Fibroblast of peridontal ligament (primary cell): ENCODE measurements at regions not wholly inside any gene's neighbourhood (a gene's known extent, or its start where the extent isn't known, plus 50 kb on each side); places are given as distances from the start of the nearest gene placed in this dataset.

Experiments used
- DNase-seq: peaks from one replicate; pipeline ENCODE4 v3.0.0-alpha.2; 2010; ENCODE audit errors: extremely low read depth

DNA sequence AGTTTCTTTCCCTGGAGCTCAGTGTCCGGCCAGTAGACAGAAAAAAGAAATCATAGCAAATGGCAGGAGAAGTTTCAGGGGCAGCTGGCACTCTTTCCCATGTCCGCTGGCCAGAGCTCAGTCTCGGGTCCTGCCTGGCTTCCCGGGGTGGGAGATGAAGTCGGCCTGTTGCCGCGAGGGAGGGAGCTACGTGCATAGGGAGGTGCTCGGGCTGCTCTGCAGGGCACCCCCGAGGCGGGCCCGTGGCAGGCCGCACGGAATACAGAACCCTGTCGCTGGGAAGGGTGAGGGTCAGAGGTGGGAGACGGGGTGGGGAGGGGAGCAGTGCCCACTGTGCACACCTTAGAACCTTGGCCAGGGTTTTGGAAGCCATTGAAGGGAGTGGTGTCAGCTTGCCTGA is 78.3 kb upstream of the FOXF1 start:
- no peak for DNase-seq

- peak; percentile 49 for DNase-seq
Observed at GRCh38 chr16:86432691-86433090, 77.6 kb upstream of the FOXF1 start.

- DNase-seq: peak; percentile 22
Observed at GRCh38 chr16:86436466-86437185, 73.7 kb upstream of the FOXF1 start.

- no peak for DNase-seq
Observed at GRCh38 chr16:86437348-86437747, 73.0 kb upstream of the FOXF1 start.

DNA sequence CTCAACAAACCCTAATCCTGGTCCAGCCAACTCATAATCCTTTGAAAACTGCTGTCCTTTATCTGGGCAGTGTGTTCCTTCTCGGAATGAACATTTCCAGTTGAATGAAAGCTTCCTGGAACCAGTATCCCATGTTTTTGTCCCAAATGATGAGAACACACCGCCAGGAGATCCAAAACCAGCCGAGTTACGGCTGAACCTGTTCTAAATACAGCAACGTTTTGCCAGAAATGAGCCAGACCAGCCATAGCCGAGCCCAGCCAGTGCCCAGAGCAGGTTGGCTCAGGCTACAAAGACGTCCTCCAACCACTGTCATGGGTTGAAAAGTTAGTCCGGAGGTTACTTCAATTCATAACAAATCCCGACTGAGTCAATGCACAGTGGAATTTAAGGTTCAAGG is 67.6 kb upstream of the FOXF1 start:
- peak; percentile 30 for DNase-seq

DNA sequence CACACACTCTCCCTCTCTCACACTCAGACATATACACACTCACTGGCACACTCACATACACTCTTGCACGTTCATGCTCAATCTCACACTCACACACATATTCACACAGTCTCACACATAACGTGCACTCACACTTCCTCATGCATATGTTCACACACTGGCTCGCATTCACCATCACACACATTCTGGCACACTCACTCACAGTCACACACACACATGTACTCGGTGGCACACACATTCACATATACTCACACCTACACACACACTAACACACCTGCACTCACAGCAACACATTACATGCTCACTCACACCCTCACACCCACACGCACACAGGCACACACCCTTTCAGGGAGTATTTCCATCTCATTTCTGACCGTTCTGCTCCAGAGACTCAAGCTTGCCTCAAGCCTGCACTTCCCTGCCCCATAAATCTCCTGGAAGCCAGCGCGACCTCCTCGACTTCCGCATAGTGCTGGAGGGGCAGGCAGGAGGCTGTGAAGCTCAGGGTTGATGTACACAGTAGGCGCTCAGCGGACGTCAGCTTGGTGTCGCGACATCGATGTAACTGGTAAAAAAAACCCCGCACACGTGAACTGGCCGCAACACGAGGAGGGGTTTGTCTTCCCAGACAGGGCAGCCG is 66.7 kb upstream of the FOXF1 start:
- no peak for DNase-seq

DNA sequence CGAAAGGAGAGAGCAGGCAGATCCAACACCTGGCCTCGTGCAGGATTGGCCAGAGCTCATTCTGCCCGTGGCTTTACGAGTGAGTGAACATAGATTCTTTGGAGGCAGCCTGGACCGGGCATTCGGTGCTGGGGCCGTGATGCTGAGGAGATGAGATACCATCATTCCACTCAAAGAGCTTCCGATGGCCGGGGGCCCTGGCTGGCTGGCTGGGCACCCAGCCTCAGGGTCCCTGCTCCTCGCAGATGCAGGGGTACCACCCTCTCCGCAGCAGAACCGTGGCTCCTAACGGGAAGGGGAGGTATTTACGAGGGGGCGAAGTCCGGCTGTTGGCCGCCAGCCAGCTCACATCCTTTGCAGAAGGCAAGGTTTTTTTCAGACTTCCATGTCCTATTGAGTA is 66.1 kb upstream of the FOXF1 start:
- no peak for DNase-seq

DNA sequence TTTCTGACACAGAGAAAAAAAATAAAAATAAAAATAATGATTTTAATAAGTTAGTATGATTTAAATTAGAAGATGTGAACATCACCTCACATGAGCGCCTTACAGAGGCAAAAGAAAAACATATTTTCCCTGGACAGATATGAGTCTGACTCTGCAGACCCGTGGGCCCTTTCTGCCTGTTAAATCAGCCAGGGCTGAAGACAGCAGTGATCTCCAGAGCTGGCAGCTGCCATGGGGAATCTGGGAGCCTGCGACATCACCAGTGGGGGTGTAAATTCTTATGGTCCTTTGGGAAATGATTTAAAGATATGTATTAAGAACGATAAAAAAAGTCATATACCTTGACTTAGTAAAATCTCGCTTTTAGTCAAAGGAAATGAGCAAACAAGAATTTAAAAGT is 65.7 kb upstream of the FOXF1 start:
- DNase-seq: no peak

- DNase-seq: no peak
Observed at GRCh38 chr16:86446279-86446678, 64.0 kb upstream of the FOXF1 start.

DNA sequence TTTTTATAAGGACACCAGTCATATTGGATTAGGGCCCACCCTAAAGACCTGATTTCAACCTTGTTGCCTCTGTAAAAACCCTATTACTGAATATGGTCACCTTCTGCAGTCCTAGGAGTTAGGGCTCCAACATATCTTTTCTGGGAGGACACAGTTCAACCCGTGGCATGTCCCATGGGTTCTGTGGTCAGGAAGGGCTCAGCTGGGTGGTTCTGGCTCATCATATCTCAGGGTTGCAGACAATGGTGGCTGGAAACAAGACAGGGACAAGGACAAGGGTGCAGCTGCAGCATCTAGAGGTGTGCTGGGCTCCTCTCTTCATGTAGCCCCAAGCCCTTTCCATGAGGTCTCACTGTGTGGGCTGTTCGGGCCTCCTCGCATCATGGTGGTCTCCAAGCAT is 63.1 kb upstream of the FOXF1 start:
- no peak for DNase-seq

- no peak for DNase-seq
Observed at GRCh38 chr16:86448306-86448890, 61.9 kb upstream of the FOXF1 start.

- DNase-seq: no peak
Observed at GRCh38 chr16:86449446-86450095, 60.8 kb upstream of the FOXF1 start.

- DNase-seq: no peak
Observed at GRCh38 chr16:86450691-86451090, 59.6 kb upstream of the FOXF1 start.

DNA sequence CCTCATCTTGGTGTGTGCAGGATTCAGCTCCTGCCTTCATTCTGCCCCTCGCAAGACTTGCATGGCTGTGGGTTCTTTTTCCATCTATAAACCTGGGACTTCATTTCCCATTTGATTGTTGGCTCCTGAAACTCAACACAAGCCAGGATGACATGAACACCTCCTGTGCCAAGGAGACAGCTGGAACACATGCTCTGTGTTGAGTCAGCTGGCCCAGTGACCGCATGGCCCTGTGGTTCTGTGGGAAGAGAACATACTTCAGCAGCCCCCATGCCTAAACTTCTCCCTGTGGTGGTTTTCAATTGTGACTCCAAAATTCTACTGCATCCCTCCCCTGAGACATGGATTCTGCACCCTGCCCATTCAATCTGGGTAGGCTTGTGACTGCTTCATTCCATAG is 57.9 kb upstream of the FOXF1 start:
- DNase-seq: peak; percentile 35

DNA sequence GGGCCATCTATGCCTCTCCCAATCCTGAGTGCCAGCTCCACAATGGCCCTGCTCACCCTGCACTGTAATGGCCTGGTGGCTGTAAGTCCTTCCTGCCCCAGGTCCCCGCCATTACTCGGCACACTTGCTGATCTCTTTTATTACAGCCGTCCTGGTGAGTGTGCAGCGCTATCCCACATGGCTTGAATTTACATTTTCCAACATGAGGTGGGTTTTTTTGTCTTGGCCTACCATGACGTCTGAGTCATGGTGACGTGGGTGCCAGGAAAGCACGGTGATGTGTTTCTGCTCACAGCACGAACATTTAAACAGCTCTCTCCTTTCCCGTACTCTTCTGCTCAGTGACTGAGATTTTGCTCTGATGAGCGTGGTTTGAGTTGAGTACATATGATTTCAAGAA is 55.2 kb upstream of the FOXF1 start:
- peak; percentile 92 for DNase-seq

GRCh38 chr16:86455640-86456039 is 54.7 kb upstream of the FOXF1 start:
- no peak for DNase-seq

GRCh38 chr16:86457501-86458148 is 52.7 kb upstream of the FOXF1 start:
- DNase-seq: peak; percentile 91

DNA sequence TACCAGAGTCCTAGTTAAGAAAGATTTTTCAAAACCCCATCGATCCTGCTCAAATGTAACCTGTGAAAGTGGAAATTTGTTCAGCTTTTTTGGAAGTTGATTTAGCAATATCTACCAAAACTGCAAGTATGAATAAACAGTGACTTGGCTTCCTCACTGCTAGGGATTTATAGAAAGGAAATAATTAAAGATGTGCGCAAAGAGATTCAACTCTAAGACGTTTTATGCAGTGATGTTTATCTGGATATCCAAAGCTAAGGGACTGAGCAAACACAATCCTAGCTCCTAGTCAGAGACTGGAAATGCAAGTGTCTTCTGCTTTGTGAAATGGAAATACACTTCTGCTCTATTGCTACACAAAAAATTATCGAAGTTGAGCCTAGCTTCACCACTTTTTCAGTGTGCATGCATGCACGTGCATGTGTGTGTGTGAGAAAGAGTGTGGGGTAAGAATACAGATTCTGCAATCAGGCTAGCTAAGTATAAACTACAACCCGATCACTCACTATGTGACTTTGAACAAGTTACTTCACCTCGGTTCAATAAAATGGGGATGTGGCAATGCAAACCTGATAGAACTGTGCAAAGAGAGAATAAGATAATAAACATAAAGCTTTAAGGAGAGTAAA is 52.1 kb upstream of the FOXF1 start:
- no peak for DNase-seq

GRCh38 chr16:86459266-86459665 is 51.1 kb upstream of the FOXF1 start:
- DNase-seq: no peak
